ENCODE measurements at regions not wholly inside any gene's neighbourhood (a gene's known extent, or its start where the extent isn't known, plus 50 kb on each side); places are given as distances from the start of the nearest gene placed in this dataset.
"Not testable (repeated sequence)": the region's sequence is repeated elsewhere in the genome, so short reads cannot be mapped to it uniquely, and the experiment has no call there.

- no peaks in the 10 kb centered on the region for H3K4me1 ChIP-seq (ENCODE audit: insufficient read depth, low read length)
- ChIA-PET CTCF (no interaction called here), POLR2A (no interaction called here)
- DNase-seq (no peak), ATAC-seq (ENCODE audit: poor library complexity) (no peak)
- peaks cover 7% of the 10 kb centered on the region for H3K9me3 Mint-ChIP-seq
- TF ChIP-seq CTCF (IDR thresholded peaks at IDR 0.05) = no peak
- no peak overlapping the region for H3K4me3 ChIP-seq (ENCODE audit: low read length)
- H3K27ac ChIP-seq (ENCODE audit: low read depth in 1 of 2, low read length in 2 of 2) = no peak overlapping the region
- H3K27me3 Mint-ChIP-seq = no peaks in the 10 kb centered on the region
- no peaks in the 10 kb centered on the region for H3K27me3 ChIP-seq (ENCODE audit: control insufficient read depth in 1 of 2, insufficient read depth in 2 of 2, low read length in 2 of 2)
- peaks cover 0 to 4% of the 10 kb centered on the region in 2 experiments for H3K9me3 ChIP-seq (ENCODE audit: control insufficient read depth in 1 of 2, insufficient read depth in 1 of 2, low read length in 2 of 2)
- H3K27ac Mint-ChIP-seq = no peak overlapping the region
- intact Hi-C loops (cut with DNase I, micrococcal nuclease) = no loop called here
- no peak overlapping the region for H3K4me3 Mint-ChIP-seq
- no peaks in the 10 kb centered on the region for H3K36me3 ChIP-seq (ENCODE audit: insufficient read depth, low read length)
- H3K36me3 Mint-ChIP-seq (ENCODE audit: low read depth) = no peaks in the 10 kb centered on the region
- H3K4me1 Mint-ChIP-seq (ENCODE audit: low read depth) = no peaks in the 10 kb centered on the region
These were observed 265.2 kb upstream of the SGO1 start for GRCh38 chr3:20451170-20451569.

- H3K27me3 ChIP-seq (ENCODE audit: control insufficient read depth in 1 of 2, insufficient read depth in 2 of 2, low read length in 2 of 2) = no peaks in the 10 kb centered on the region
- no peaks in the 10 kb centered on the region for H3K27me3 Mint-ChIP-seq
- H3K36me3 Mint-ChIP-seq (ENCODE audit: low read depth) = no peaks in the 10 kb centered on the region
- CTCF ChIA-PET = no interaction called here
- DNase-seq (no peak), ATAC-seq (ENCODE audit: poor library complexity) (no peak)
- POLR2A ChIA-PET = no interaction called here
- no peak overlapping the region for H3K4me3 ChIP-seq (ENCODE audit: low read length)
- peaks cover 8% of the 10 kb centered on the region for H3K9me3 Mint-ChIP-seq
- TF ChIP-seq CTCF (IDR thresholded peaks at IDR 0.05) = no peak
- H3K4me3 Mint-ChIP-seq = no peak overlapping the region
- no peak overlapping the region for H3K27ac Mint-ChIP-seq
- no peaks in the 10 kb centered on the region for H3K4me1 ChIP-seq (ENCODE audit: insufficient read depth, low read length)
- peaks cover 0 to 4% of the 10 kb centered on the region in 2 experiments for H3K9me3 ChIP-seq (ENCODE audit: control insufficient read depth in 1 of 2, insufficient read depth in 1 of 2, low read length in 2 of 2)
- no peaks in the 10 kb centered on the region for H3K36me3 ChIP-seq (ENCODE audit: insufficient read depth, low read length)
- no peaks in the 10 kb centered on the region for H3K4me1 Mint-ChIP-seq (ENCODE audit: low read depth)
- intact Hi-C loops (cut with DNase I, micrococcal nuclease) = no loop called here
- H3K27ac ChIP-seq (ENCODE audit: low read depth in 1 of 2, low read length in 2 of 2) = no peak overlapping the region
These were observed 264.6 kb upstream of the SGO1 start for GRCh38 chr3:20450611-20451010.

- Mint-ChIP-seq H3K36me3 (ENCODE audit: low read depth) (no peaks in the 10 kb centered on the region), H3K4me1 (ENCODE audit: low read depth) (no peaks in the 10 kb centered on the region), H3K27ac (no peak overlapping the region), H3K4me3 (no peak overlapping the region), H3K9me3 (peaks cover 26% of the 10 kb centered on the region), H3K27me3 (no peaks in the 10 kb centered on the region)
- H3K27me3 ChIP-seq (ENCODE audit: control insufficient read depth in 1 of 2, insufficient read depth in 2 of 2, low read length in 2 of 2) = no peaks in the 10 kb centered on the region
- no peak overlapping the region for H3K27ac ChIP-seq (ENCODE audit: low read depth in 1 of 2, low read length in 2 of 2)
- no peak for TF ChIP-seq CTCF (IDR thresholded peaks at IDR 0.05)
- ChIA-PET CTCF (no interaction called here), POLR2A (no interaction called here)
- H3K4me1 ChIP-seq (ENCODE audit: insufficient read depth, low read length) = no peaks in the 10 kb centered on the region
- ATAC-seq (ENCODE audit: poor library complexity) (no peak), DNase-seq (no peak)
- H3K4me3 ChIP-seq (ENCODE audit: low read length) = no peak overlapping the region
- H3K36me3 ChIP-seq (ENCODE audit: insufficient read depth, low read length) = no peaks in the 10 kb centered on the region
- peaks cover 0 to 7% of the 10 kb centered on the region in 2 experiments for H3K9me3 ChIP-seq (ENCODE audit: control insufficient read depth in 1 of 2, insufficient read depth in 1 of 2, low read length in 2 of 2)
- intact Hi-C loops (cut with DNase I, micrococcal nuclease) = no loop called here
These were observed 256.8 kb upstream of the SGO1 start for GRCh38 chr3:20442846-20443245.

- H3K27ac Mint-ChIP-seq; H3K27ac ChIP-seq (ENCODE audit: low read depth in 1 of 2, low read length in 2 of 2); H3K4me3 Mint-ChIP-seq; CTCF ChIA-PET; POLR2A ChIA-PET; H3K27me3 ChIP-seq (ENCODE audit: control insufficient read depth in 1 of 2, insufficient read depth in 2 of 2, low read length in 2 of 2); H3K9me3 ChIP-seq (ENCODE audit: control insufficient read depth in 1 of 2, insufficient read depth in 1 of 2, low read length in 2 of 2); DNase-seq; H3K4me1 Mint-ChIP-seq (ENCODE audit: low read depth); H3K36me3 ChIP-seq (ENCODE audit: insufficient read depth, low read length); H3K27me3 Mint-ChIP-seq; H3K4me3 ChIP-seq (ENCODE audit: low read length); ATAC-seq (ENCODE audit: poor library complexity); H3K4me1 ChIP-seq (ENCODE audit: insufficient read depth, low read length); intact Hi-C loops (cut with DNase I, micrococcal nuclease): not testable (repeated sequence)
- Mint-ChIP-seq H3K9me3 (peaks cover 16% of the 10 kb centered on the region), H3K36me3 (ENCODE audit: low read depth) (peaks cover 18% of the 10 kb centered on the region)
These were observed 241.3 kb upstream of the SGO1 start for GRCh38 chr3:20427268-20427667.
